SK-N-DZ (cell line): ENCODE measurements at regions not wholly inside any gene's neighbourhood (a gene's known extent, or its start where the extent isn't known, plus 50 kb on each side); places are given as distances from the start of the nearest gene placed in this dataset.

Experiments used
- DNase-seq: peaks from one replicate; pipeline ENCODE4 v3.0.0-alpha.2; 2015; ENCODE audit warnings: low spot score

GRCh38 chr16:52386694-52387093 lies 160.2 kb downstream of the TOX3 start:
- no peak for DNase-seq

DNA sequence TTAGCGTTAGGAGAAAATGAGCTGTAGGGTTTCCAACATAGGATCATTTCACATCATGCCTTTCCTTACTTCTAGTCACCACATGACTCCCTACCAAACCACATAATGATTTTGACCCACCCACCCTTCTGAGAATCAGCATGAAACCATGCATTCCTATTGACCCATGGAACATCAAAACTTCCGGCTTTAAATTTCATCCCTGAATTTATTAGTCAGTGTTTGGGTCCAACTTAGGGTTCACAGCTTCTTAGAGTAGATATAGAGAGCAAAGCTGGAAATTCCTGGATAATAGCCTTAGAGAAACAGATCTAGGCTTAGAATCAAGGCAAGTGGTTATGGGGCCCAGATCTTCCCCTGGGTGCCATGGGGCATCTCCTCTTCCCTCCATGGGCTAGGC lies 162.6 kb downstream of the TOX3 start:
- no peak for DNase-seq

GRCh38 chr16:52383640-52384292 lies 163.2 kb downstream of the TOX3 start:
- DNase-seq, result no peak

DNA sequence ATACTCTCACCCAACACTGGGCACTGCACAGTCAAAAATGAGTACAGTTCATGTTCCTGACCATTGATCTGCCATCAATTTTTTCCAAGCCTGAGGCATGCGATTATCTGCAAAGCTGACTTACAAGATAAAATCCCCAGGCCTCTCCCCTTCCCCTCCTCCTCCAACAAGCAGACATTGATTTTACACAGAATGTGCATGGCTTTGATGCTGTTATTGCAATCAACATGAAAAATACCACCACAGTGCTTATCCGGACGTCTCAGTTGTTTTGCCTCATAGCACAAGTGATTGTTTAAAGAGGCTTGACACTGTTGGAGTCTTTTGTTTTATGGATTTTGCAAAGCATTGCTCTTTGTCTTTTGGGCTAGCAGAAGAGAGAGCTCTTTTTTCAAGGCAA lies 163.8 kb downstream of the TOX3 start:
- DNase-seq, result peak; percentile 58

DNA sequence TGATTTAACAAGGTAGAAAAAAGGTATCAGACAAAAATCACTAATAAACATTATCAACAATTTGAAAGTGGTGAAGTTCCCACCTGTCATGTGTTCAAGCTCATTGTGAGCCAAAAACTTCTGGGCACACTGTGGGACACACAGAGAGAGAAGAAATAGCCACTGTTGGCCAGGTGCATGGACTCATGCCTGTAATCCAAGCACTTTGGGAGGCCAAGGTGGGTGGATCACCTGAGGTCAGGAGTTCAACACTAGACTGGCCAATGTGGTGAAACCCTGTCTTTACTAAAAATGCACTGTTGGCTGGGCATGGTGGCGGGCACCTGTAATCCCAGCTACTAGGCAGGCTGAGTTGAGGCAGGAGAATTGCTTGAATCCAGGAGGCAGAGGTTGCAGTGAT lies 167.4 kb downstream of the TOX3 start:
- no peak for DNase-seq

DNA sequence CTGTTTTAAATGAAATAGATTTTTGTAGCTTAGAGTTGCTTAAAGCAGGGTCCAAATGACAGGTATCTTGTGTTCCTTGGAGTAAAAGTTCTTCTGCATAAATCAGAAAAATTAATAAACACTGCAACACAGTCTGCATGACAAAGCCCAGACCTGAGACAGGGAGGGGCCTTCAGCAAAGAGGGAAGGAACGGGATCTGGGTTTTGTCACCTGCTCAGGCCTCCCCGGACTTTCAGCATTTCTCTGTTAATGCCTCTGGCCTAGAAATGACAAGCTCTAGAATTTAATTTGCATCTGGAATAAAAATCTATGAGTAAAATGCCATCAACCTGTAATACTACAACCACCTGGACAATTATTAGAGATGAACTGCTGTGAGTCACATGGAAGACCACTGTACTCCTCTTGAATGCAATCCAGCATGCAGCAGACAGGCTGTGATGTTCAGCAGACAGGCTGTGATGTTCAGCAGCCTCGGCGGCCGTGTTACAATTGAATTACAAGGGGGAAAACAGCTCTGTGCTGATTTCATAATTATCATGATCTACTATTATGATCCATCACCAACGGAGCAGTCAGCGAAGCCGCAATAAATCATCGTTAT lies 170.2 kb downstream of the TOX3 start:
- DNase-seq, result peak; percentile 98

- no peak for DNase-seq
These were observed 174.6 kb downstream of the TOX3 start for GRCh38 chr16:52372313-52372712.

DNA sequence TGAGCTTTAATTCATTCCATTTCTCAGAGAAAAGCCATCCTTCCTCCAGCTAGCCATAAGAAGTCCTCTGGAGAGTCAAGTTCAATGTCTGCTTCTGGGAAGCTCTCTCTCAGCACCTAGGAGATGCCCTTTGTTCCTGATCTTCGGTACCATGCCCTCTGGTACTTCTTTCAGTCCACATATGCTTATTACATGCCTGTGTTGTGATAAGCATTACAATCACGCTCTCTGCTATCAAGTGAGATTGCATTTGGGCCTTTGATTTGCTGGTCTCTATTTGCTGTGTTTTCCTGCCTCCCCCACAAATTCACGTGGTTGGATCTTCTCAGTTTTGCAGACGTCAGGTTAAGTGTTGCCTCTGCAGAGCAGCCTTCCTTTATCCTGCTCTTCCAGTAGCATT lies 178.1 kb downstream of the TOX3 start:
- no peak for DNase-seq

GRCh38 chr16:52367821-52368220 lies 179.1 kb downstream of the TOX3 start:
- DNase-seq, result peak; percentile 65

DNA sequence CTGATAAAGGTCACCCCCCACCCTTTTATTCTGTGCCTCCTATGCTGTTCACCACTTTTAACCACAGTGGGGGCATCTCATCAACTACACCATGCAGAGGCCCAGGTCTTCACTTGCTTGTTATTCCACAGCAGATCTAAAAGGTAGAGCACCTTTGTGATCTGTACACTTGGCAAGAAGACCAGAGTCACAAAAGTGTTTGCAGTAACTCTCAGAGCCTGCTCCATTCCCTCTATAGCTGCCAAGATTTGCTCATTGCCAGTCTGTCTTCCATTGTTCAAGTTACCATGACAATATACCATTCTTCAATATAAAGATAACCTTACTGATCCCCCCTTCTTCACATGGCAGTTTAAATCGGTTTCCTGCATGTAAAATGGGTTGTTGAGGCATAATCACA lies 180.0 kb downstream of the TOX3 start:
- no peak for DNase-seq

GRCh38 chr16:52364500-52364899 lies 182.4 kb downstream of the TOX3 start:
- no peak for DNase-seq

GRCh38 chr16:52363082-52363481 lies 183.9 kb downstream of the TOX3 start:
- DNase-seq, result no peak

- DNase-seq, result no peak
These were observed 189.2 kb downstream of the TOX3 start for GRCh38 chr16:52357711-52358110.

DNA sequence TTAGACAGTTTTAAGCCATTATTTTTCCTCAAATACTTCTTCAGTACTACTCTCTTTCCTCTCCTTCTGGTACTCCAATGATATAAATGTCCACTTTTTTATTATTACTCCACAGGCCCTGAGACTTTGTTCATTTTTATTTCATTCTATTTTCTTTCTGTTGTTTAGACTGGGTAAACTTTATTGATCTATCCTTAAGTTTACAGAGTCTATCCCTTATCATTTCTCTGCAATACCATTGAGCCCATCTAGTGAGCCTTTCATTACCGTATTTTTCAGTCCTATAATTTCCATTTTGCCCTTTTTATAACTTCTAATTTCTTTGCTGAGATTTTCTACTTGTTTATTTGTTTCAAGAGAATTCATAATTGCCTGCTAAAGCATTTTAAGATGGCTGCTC lies 193.7 kb downstream of the TOX3 start:
- DNase-seq, result no peak

DNA sequence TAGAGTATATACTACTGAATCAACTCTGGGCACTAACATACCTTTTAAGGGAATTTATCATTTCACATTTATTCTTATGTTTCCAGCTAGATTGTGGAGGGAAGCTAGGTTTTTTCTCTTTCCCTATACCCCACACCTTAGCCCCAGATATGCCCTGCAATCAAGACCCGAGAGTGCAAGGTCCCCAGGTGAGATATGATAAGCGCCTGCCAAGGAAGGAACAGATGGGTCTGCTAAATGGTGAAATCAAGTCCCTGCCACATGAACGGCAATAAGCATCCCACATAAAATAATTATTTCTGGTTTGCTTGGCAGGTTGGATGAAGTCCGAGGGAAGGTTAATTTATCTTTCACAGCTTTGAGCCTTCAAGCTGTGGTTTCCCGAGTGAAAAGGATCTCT lies 195.5 kb downstream of the TOX3 start:
- DNase-seq, result no peak

DNA sequence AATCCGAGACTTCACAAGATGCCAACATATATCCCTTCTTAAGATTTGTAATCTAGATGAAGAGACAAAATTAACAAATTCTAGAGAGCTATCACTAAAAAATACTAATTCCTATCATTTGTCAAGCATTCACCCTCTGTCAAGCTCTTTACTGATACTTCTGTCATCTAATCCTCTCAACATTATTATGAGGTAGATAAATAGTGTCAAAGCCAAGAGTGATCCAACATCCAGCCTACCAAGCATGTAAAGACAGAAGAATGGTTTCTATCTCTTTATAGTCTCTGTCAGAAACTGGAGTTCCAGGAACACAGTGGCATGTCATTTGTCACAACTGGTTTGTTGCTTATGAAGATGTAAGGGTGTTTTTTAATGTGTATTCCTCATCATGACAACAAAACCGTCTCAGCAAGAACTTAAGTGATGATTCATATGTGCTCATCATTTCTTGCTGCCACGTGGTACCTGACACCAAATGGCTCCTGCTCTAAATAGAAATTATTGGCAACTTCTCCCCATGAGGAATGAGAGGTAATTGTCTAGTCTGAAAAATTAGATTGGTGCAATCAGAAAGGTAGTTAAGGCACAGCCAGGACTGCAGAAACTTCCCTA lies 196.8 kb downstream of the TOX3 start:
- DNase-seq, result no peak

DNA sequence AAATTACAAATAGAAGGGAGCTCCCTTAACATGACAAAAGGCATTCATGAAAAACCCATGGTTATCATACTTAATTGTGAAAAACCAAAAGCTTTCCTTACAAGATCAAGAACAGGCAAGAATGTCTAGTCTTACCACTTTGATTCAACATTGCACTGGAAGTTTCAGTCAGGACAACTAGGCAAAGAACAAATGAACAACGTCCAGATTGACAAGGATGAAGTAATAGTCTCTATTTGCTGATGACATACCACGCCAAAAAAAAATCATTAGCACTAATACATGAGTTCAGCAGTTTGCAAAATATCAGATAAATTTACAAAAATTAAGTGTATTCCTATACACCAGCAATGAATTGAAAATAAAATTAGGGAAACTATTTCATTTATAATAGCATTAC lies 200.2 kb downstream of the TOX3 start:
- DNase-seq, result no peak

- peak; percentile 29 for DNase-seq
These were observed 213.3 kb downstream of the TOX3 start for GRCh38 chr16:52333673-52334072.

- no peak for DNase-seq
These were observed 226.0 kb downstream of the TOX3 start for GRCh38 chr16:52320930-52321439.

GRCh38 chr16:52318302-52319009 lies 228.5 kb downstream of the TOX3 start:
- no peak for DNase-seq

DNA sequence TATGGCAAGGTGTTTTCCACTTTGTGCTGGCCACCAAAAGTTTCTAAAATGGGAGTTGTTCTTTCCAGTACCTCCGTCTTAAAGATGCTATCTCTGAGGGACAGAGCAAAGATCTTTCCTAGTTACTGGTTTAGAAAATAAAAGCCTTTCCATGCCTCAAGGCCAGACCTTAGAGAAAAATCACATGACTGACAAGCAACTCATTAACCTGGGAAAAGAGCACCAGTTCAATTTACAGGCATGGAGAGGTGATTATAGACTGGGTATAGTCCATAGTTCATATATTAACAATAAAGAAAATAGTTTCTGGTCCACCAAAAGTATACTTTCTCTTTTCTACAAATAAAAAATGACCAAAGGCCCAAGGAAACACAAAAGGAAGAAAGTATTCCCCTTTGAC lies 230.7 kb downstream of the TOX3 start:
- DNase-seq, result no peak

GRCh38 chr16:52312716-52313115 lies 234.2 kb downstream of the TOX3 start:
- DNase-seq, result no peak
